Fibroblast of mammary gland (primary cell): ENCODE measurements at regions not wholly inside any gene's neighbourhood (a gene's known extent, or its start where the extent isn't known, plus 50 kb on each side); places are given as distances from the start of the nearest gene placed in this dataset.

ENCODE experiments used
- DNase-seq: peaks from one replicate; pipeline ENCODE4 v3.0.0-alpha.2; 2010; ENCODE audit warnings: low read depth
- H3K4me3 ChIP-seq: 2 replicates; pipeline ENCODE4 v1.5.1; 2011; ENCODE audit warnings: low read depth, mild to moderate bottlenecking, low read length, moderate library complexity; ENCODE audit not compliant: control insufficient read depth
- TF ChIP-seq, protein P1 (sequence below): conservative IDR thresholded peaks from 2 replicates; pipeline ENCODE4 v1.5.1; 2011; ENCODE audit warnings: low read depth, low read length, inconsistent platforms; ENCODE audit not compliant: control insufficient read depth, insufficient read depth

GRCh38 chr19:34305221-34306083 is 51.1 kb downstream of the GARRE1 start:
- DNase-seq, result no peak
- H3K4me3 ChIP-seq, result no peak overlapping the region
- TF ChIP-seq, protein P1, sequence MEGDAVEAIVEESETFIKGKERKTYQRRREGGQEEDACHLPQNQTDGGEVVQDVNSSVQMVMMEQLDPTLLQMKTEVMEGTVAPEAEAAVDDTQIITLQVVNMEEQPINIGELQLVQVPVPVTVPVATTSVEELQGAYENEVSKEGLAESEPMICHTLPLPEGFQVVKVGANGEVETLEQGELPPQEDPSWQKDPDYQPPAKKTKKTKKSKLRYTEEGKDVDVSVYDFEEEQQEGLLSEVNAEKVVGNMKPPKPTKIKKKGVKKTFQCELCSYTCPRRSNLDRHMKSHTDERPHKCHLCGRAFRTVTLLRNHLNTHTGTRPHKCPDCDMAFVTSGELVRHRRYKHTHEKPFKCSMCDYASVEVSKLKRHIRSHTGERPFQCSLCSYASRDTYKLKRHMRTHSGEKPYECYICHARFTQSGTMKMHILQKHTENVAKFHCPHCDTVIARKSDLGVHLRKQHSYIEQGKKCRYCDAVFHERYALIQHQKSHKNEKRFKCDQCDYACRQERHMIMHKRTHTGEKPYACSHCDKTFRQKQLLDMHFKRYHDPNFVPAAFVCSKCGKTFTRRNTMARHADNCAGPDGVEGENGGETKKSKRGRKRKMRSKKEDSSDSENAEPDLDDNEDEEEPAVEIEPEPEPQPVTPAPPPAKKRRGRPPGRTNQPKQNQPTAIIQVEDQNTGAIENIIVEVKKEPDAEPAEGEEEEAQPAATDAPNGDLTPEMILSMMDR, result no peak

DNA sequence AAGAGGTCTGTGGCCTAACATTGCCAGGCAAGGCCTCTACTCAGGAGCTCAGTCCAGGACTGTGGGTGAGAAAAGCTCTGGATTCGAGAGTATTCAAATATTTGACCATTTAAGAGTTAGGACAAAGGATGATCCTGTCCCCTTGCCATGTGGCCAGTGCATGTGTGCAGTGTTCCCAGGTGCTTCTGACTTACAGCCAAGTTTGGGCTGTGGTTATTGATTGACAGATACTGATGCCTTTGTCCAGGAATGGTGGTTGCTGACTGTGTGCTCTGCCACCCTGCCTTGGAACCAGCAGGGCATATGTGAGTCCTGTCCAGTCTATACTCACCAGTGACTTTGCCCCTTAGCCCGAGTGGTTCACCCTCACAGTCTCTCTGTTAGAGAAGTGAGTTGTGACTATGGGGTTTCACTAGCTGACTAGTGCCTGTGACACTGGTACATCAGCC is 51.9 kb downstream of the GARRE1 start:
- DNase-seq, result no peak
- H3K4me3 ChIP-seq, result no peak overlapping the region
- TF ChIP-seq, protein P1, result no peak

DNA sequence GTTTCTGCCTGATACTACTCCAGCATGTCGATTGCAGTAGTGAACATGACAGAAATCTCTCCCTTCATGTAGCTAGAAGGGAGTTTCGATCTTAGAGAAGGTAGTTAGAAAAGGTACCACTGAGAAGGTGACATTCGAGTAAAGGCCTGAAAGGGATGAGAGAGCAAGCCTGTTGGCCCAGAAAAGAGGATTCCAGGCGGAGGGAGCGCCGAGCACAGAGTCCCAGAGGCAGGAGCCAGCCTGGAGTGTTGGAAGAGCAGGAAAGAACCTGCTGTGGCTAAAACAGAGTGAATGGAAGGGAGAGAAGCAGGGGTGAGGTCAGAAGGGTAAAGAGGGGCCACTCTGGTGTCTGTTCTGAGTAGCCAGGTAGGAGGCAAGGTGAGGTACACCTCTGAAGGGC is 52.5 kb downstream of the GARRE1 start:
- no peak overlapping the region for H3K4me3 ChIP-seq
- DNase-seq, result no peak
- TF ChIP-seq, protein P1, result no peak

DNA sequence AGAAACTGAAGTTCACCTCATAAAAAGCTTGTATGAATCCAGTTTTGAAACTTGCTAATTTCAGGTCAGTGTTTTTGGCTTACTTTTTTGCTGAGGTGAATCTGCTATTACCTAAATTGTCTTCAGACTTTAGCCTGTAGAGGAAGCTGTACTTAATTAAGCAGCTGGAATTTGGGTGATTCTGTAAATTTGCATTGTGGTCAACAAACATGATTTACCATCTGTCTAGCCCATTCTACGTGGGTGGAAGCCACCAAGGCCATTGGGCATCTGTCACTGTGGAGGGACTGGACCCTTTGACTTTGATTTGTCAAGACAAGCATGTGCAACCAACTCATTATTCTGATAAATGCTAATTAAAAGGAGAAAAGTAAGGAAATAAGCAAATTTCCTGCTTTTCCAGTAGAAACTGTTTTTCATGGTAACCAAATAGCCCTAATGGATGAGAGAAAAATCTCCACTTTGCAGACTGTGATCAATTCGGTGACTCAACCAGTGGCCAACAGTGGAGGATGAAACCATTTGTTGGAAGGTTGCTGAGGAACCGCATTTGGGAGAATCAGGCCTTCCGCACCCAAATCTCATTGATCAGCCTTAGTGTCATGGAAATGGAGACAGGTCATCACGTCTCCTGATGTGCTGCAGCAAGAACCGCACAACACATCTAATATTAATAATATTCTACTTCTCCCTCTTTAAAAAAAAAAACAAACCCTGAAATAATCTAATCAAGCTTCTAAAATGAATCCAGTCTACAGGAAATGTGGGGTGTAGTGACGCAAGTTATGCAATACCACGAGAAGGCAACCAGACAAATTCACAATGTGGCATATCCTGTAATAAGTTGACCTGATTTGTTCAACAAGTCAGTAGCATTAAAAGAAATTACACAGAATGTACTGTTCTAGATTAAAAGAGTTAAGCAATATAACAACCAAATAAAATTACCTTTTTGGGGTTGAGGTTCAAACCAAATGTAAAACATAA is 54.3 kb downstream of the GARRE1 start:
- H3K4me3 ChIP-seq, result no peak overlapping the region
- peak; percentile 23 for DNase-seq
- TF ChIP-seq, protein P1, result no peak

DNA sequence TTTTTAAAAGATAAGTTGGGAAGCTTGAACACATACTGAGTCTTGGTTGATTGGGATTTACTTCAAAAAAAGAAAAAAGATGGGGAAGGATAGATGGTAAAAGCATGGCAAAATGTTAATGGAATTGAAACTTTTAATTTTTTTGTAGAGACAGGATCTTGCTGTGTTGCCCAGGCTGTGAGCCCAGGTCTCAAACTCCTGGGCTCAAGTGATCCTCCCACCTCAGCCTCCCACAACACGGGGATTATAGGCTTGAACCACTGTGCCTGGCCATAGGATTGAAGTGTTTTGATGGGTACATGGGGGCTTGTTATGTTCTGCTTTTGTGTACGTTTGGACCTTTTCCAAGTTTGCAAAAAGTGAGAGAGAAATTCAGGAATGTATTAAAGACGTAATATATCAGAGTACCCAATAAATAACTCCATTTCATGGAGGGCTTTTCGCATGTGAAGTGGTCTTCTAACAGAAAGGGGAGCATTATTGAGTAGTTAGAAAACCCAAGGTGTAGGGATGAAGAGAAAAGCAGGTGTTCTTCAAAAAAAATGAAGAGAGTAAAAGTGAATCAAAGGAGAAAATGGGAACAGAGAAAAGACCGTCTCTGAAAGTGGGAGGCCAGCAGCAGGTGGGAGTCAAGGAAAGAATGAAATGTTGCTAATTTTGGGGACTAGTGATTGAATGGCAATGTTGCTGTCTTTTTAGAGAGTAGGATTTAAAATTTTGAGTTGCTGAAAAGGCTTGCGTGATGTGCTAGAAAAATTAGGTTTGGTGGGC is 55.2 kb downstream of the GARRE1 start:
- TF ChIP-seq, protein P1, result no peak
- no peak overlapping the region for H3K4me3 ChIP-seq
- no peak for DNase-seq

DNA sequence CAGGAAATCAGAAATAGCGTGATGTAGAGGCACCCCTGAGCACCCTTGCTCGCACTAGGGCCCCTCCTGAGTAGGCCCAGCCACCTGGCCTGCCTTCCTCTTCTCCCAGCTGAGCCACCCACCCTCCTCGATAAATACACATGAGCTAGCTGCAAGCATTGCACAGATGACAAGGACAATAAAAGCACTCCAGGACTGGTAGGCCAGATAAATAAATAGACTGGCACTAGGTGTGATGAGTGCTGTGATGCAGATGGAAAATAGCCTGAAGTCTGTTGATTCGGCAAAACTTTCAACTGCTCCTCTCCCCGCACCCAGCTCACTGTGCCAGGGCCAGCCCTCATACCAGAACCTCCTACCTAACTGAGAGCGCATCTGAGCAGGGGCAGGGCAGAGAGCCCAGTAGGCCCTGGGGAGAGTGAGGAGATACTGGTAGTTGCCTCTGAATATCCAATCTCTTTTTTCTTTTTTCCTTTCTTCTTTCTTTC is 54.5 kb upstream of the GPI start:
- DNase-seq, result no peak
- TF ChIP-seq, protein P1, result no peak
- no peak overlapping the region for H3K4me3 ChIP-seq
